ENCODE measurements at regions not wholly inside any gene's neighbourhood (a gene's known extent, or its start where the extent isn't known, plus 50 kb on each side); places are given as distances from the start of the nearest gene placed in this dataset.
"Not testable (repeated sequence)": the region's sequence is repeated elsewhere in the genome, so short reads cannot be mapped to it uniquely, and the experiment has no call there.

GRCh38 chr13:50654331-50654730 lies 189.2 kb downstream of the DLEU7 start:
- Mint-ChIP-seq H3K4me1 (peaks cover 2 to 9% (median 6%) of the 10 kb centered on the region in 3 donors), H3K27me3 (peaks cover 2% of the 10 kb centered on the region), H3K27ac (no peak overlapping the region), H3K36me3 (peaks cover 2% of the 10 kb centered on the region), H3K4me3 (no peak overlapping the region), H3K9me3 (no peaks in the 10 kb centered on the region)

GRCh38 chr13:50661881-50662280 lies 181.6 kb downstream of the DLEU7 start:
- H3K4me1 Mint-ChIP-seq, H3K27me3 Mint-ChIP-seq, H3K36me3 Mint-ChIP-seq, H3K9me3 Mint-ChIP-seq, H3K4me3 Mint-ChIP-seq, H3K27ac Mint-ChIP-seq: not testable (repeated sequence)

GRCh38 chr13:50664951-50665350 lies 178.5 kb downstream of the DLEU7 start:
- H3K9me3 Mint-ChIP-seq = peaks cover 2 to 9% (median 6%) of the 10 kb centered on the region in 3 donors
- H3K27me3 Mint-ChIP-seq = no peaks in the 10 kb centered on the region
- peaks cover 0 to 8% (median 5%) of the 10 kb centered on the region in 3 donors for H3K4me1 Mint-ChIP-seq
- H3K27ac Mint-ChIP-seq = no peak overlapping the region
- no peak overlapping the region for H3K4me3 Mint-ChIP-seq
- no peaks in the 10 kb centered on the region for H3K36me3 Mint-ChIP-seq

GRCh38 chr13:50668049-50668448 lies 175.4 kb downstream of the DLEU7 start:
- no peak overlapping the region for H3K4me3 Mint-ChIP-seq
- no peaks in the 10 kb centered on the region for H3K36me3 Mint-ChIP-seq
- peaks cover 0 to 9% (median 6%) of the 10 kb centered on the region in 3 donors for H3K9me3 Mint-ChIP-seq
- H3K4me1 Mint-ChIP-seq = peaks cover 0 to 8% (median 5%) of the 10 kb centered on the region in 3 donors
- no peak overlapping the region for H3K27ac Mint-ChIP-seq
- no peaks in the 10 kb centered on the region for H3K27me3 Mint-ChIP-seq

GRCh38 chr13:50668691-50669271 lies 174.7 kb downstream of the DLEU7 start:
- Mint-ChIP-seq H3K9me3 (peaks cover 0 to 9% (median 7%) of the 10 kb centered on the region in 3 donors), H3K27ac (no peak overlapping the region), H3K4me3 (no peak overlapping the region), H3K4me1 (peaks cover 0 to 8% (median 5%) of the 10 kb centered on the region in 3 donors), H3K36me3 (peaks cover 2% of the 10 kb centered on the region), H3K27me3 (no peaks in the 10 kb centered on the region)

- H3K4me1 Mint-ChIP-seq = peaks cover 0 to 8% (median 5%) of the 10 kb centered on the region in 3 donors
- H3K36me3 Mint-ChIP-seq = peaks cover 3% of the 10 kb centered on the region
- H3K9me3 Mint-ChIP-seq = peaks cover 0 to 9% (median 7%) of the 10 kb centered on the region in 3 donors
- no peak overlapping the region for H3K27ac Mint-ChIP-seq
- H3K27me3 Mint-ChIP-seq = no peaks in the 10 kb centered on the region
- no peak overlapping the region for H3K4me3 Mint-ChIP-seq
Measured at GRCh38 chr13:50670272-50670671, 173.2 kb downstream of the DLEU7 start.

- peaks cover 3% of the 10 kb centered on the region for H3K36me3 Mint-ChIP-seq
- peaks cover 0 to 9% (median 5%) of the 10 kb centered on the region in 3 donors for H3K4me1 Mint-ChIP-seq
- no peaks in the 10 kb centered on the region for H3K27me3 Mint-ChIP-seq
Measured at GRCh38 chr13:50670847-50671496, 172.5 kb downstream of the DLEU7 start.

GRCh38 chr13:50671497-50671850 lies 172.0 kb downstream of the DLEU7 start:
- peaks cover 4 to 14% (median 10%) of the 10 kb centered on the region in 3 donors for H3K4me1 Mint-ChIP-seq
- no peak overlapping the region for H3K27ac Mint-ChIP-seq

More at GRCh38 chr13:50670847-50671496, 172.5 kb downstream of the DLEU7 start:
- Mint-ChIP-seq H3K4me3 (no peak overlapping the region), H3K9me3 (peaks cover 0 to 9% (median 7%) of the 10 kb centered on the region in 3 donors), H3K27ac (no peak overlapping the region)

GRCh38 chr13:50672025-50672424 lies 171.5 kb downstream of the DLEU7 start:
- Mint-ChIP-seq H3K27ac (no peak overlapping the region), H3K36me3 (peaks cover 3% of the 10 kb centered on the region), H3K27me3 (no peaks in the 10 kb centered on the region), H3K4me3 (no peak overlapping the region), H3K4me1 (peaks cover 8 to 20% (median 14%) of the 10 kb centered on the region in 3 donors), H3K9me3 (peaks cover 0 to 4% (median 2%) of the 10 kb centered on the region in 3 donors)

More at GRCh38 chr13:50671497-50671850, 172.0 kb downstream of the DLEU7 start:
- Mint-ChIP-seq H3K9me3 (peaks cover 0 to 7% (median 4%) of the 10 kb centered on the region in 3 donors), H3K4me3 (no peak overlapping the region), H3K36me3 (peaks cover 3% of the 10 kb centered on the region), H3K27me3 (no peaks in the 10 kb centered on the region)

GRCh38 chr13:50675651-50676050 lies 167.8 kb downstream of the DLEU7 start:
- Mint-ChIP-seq H3K9me3 (peaks cover 0 to 1% (median 0%) of the 10 kb centered on the region in 3 donors), H3K36me3 (peaks cover 3% of the 10 kb centered on the region)

GRCh38 chr13:50676602-50677001 lies 166.9 kb downstream of the DLEU7 start:
- no peak overlapping the region for H3K27ac Mint-ChIP-seq
- H3K4me1 Mint-ChIP-seq = peaks cover 8 to 14% (median 10%) of the 10 kb centered on the region in 3 donors
- peaks cover 3% of the 10 kb centered on the region for H3K36me3 Mint-ChIP-seq
- peak overlapping the region in 1 of 4 donors; percentile 5 for H3K4me3 Mint-ChIP-seq
- H3K9me3 Mint-ChIP-seq = peaks cover 0 to 1% (median 0%) of the 10 kb centered on the region in 3 donors
- H3K27me3 Mint-ChIP-seq = no peaks in the 10 kb centered on the region

More at GRCh38 chr13:50675651-50676050, 167.8 kb downstream of the DLEU7 start:
- H3K27me3 Mint-ChIP-seq = no peaks in the 10 kb centered on the region
- H3K4me1 Mint-ChIP-seq = peaks cover 8 to 14% (median 10%) of the 10 kb centered on the region in 3 donors
- no peak overlapping the region for H3K27ac Mint-ChIP-seq
- H3K4me3 Mint-ChIP-seq = no peak overlapping the region

GRCh38 chr13:50677258-50677657 lies 166.2 kb downstream of the DLEU7 start:
- H3K27me3 Mint-ChIP-seq = no peaks in the 10 kb centered on the region
- no peak overlapping the region for H3K27ac Mint-ChIP-seq
- H3K9me3 Mint-ChIP-seq = peaks cover 0 to 1% (median 0%) of the 10 kb centered on the region in 3 donors
- no peak overlapping the region for H3K4me3 Mint-ChIP-seq
- peaks cover 8 to 14% (median 10%) of the 10 kb centered on the region in 3 donors for H3K4me1 Mint-ChIP-seq
- peaks cover 3% of the 10 kb centered on the region for H3K36me3 Mint-ChIP-seq

GRCh38 chr13:50677687-50678463 lies 165.6 kb downstream of the DLEU7 start:
- Mint-ChIP-seq H3K27me3 (no peaks in the 10 kb centered on the region), H3K27ac (no peak overlapping the region), H3K9me3 (peaks cover 0 to 1% (median 0%) of the 10 kb centered on the region in 3 donors), H3K36me3 (peaks cover 3% of the 10 kb centered on the region), H3K4me1 (peaks cover 10 to 14% (median 10%) of the 10 kb centered on the region in 3 donors), H3K4me3 (no peak overlapping the region)

- Mint-ChIP-seq H3K36me3 (peaks cover 1% of the 10 kb centered on the region), H3K4me1 (peaks cover 10 to 14% (median 10%) of the 10 kb centered on the region in 3 donors), H3K9me3 (no peaks in the 10 kb centered on the region), H3K27ac (no peak overlapping the region), H3K4me3 (no peak overlapping the region), H3K27me3 (no peaks in the 10 kb centered on the region)
Measured at GRCh38 chr13:50678464-50679162, 164.9 kb downstream of the DLEU7 start.
